OCI-LY1 (cell line): ENCODE measurements at regions not wholly inside any gene's neighbourhood (a gene's known extent, or its start where the extent isn't known, plus 50 kb on each side); places are given as distances from the start of the nearest gene placed in this dataset.

Source experiments
- EZH2 ChIP-seq: fragments of 200-600 bp; sonication (generic), shearing (Covaris generic); IDR thresholded peaks from 2 replicates; pipeline ENCODE4 v1.8.0; 2017; ENCODE audit warnings: borderline replicate concordance, mixed run types, mild to moderate bottlenecking, antibody characterized with exemption, low read length, moderate library complexity, mixed read lengths
- TF ChIP-seq, protein P1 (sequence below): fragments of 200-600 bp; sonication (generic), shearing (Covaris generic); IDR thresholded peaks from 2 replicates; pipeline ENCODE4 v1.5.1; 2017; ENCODE audit warnings: mild to moderate bottlenecking, antibody characterized with exemption, low read length, moderate library complexity, mixed read lengths

- TF ChIP-seq, protein P1, sequence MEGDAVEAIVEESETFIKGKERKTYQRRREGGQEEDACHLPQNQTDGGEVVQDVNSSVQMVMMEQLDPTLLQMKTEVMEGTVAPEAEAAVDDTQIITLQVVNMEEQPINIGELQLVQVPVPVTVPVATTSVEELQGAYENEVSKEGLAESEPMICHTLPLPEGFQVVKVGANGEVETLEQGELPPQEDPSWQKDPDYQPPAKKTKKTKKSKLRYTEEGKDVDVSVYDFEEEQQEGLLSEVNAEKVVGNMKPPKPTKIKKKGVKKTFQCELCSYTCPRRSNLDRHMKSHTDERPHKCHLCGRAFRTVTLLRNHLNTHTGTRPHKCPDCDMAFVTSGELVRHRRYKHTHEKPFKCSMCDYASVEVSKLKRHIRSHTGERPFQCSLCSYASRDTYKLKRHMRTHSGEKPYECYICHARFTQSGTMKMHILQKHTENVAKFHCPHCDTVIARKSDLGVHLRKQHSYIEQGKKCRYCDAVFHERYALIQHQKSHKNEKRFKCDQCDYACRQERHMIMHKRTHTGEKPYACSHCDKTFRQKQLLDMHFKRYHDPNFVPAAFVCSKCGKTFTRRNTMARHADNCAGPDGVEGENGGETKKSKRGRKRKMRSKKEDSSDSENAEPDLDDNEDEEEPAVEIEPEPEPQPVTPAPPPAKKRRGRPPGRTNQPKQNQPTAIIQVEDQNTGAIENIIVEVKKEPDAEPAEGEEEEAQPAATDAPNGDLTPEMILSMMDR, result no peak
- TF ChIP-seq EZH2, result no peak
Observed at GRCh38 chr3:192054881-192055280, 593.9 kb downstream of the PYDC2 start.
